ENCODE measurements at regions not wholly inside any gene's neighbourhood (a gene's known extent, or its start where the extent isn't known, plus 50 kb on each side); places are given as distances from the start of the nearest gene placed in this dataset.

- TF ChIP-seq CTCF (IDR thresholded peaks at IDR 0.05 in 2 of 3, conservative IDR thresholded peaks at IDR 0.05 in 1 of 3; ENCODE audit: control insufficient read depth in 2 of 3, extremely low read depth in 1 of 3, insufficient read depth in 1 of 3, low read depth in 3 of 3, low read length in 3 of 3): no peak
Measured at GRCh38 chr1:56374026-56374974, 205.1 kb downstream of the PLPP3 start (continued).

- no TSS peak for BruUV-seq (replicated peaks)
- SMC1A ChIA-PET (ENCODE audit: uncharacterized antibody, unreplicated experiment): interaction anchor here (0.8 to 3.9 kb wide), 9 partner anchors 9 to 116 kb away, joined by 3 to 22 read pairs (median 4); no protein-coding TSS in a partner anchor
- ATAC-seq: no peak
- Histone ChIP-seq H3K9ac (ENCODE audit: control insufficient read depth, insufficient read depth, low read length) (no peak overlapping the region), H3K27me3 (replicated peaks in 1 of 2; ENCODE audit: control insufficient read depth in 2 of 2, insufficient read depth in 2 of 2, low read length in 1 of 2) (no peaks in the 10 kb centered on the region), H3K79me2 (ENCODE audit: control insufficient read depth, insufficient read depth, low read length) (no peaks in the 10 kb centered on the region), H4K20me1 (ENCODE audit: control insufficient read depth, insufficient read depth) (no peaks in the 10 kb centered on the region), H3K36me3 (ENCODE audit: control insufficient read depth in 2 of 2, insufficient read depth in 2 of 2, low read length in 1 of 2) (no peaks in the 10 kb centered on the region), H3K27ac (ENCODE audit: control insufficient read depth, insufficient read depth) (no peak overlapping the region), H3K4me1 (ENCODE audit: control insufficient read depth, insufficient read depth, low read length) (no peaks in the 10 kb centered on the region), H3K9me3 (replicated peaks; ENCODE audit: control insufficient read depth, insufficient read depth, low read length) (no peaks in the 10 kb centered on the region), H3K4me3 (no peak overlapping the region), H2AFZ (ENCODE audit: control insufficient read depth, low read depth, low read length) (no peak overlapping the region), H3K4me2 (ENCODE audit: control insufficient read depth, insufficient read depth) (no peak overlapping the region)
- no peak for FAIRE-seq
- POLR2A ChIA-PET: interaction anchor here (1.0 to 1.3 kb wide), 3 partner anchors 7 to 10 kb away, joined by 3 read pairs; no protein-coding TSS in a partner anchor
- WGBS (ENCODE audit: insufficient coverage, insufficient replicate concordance, low lambda C conversion rate, missing lambda C conversion rate): 35% methylated on average over 6 of the region's 6 CpGs
- RAD21 ChIA-PET (ENCODE audit: unreplicated experiment): interaction anchor here (0.7 to 1.1 kb wide), 2 partner anchors 9 to 213 kb away, joined by 3 read pairs; no protein-coding TSS in a partner anchor
- CTCF ChIA-PET: interaction anchor here (1.8 to 3.1 kb wide), 2 partner anchors 9 to 16 kb away, joined by 6 to 9 read pairs; no protein-coding TSS in a partner anchor
- intact Hi-C loops (cut with micrococcal nuclease; ENCODE audit: unreplicated experiment) (no loop called here), in situ Hi-C loops (cut with MboI) (no loop called here)
- DNase-seq (ENCODE audit: low read depth, low spot score): no peak
- no peak for TF ChIP-seq POLR2AphosphoS5 (IDR thresholded peaks at IDR 0.05; ENCODE audit: low read length)
- no peak for TF ChIP-seq ATF3 (IDR thresholded peaks at IDR 0.05; ENCODE audit: borderline replicate concordance, extremely low read depth, low read depth, low read length)
- no peak for TF ChIP-seq E2F4 (IDR thresholded peaks at IDR 0.05; ENCODE audit: low read depth, low read length)
- no peak for TF ChIP-seq ASH2L (IDR thresholded peaks at IDR 0.05; ENCODE audit: borderline replicate concordance, low read depth)
- no peak for TF ChIP-seq ETV6 (conservative IDR thresholded peaks at IDR 0.05 in 1 of 2, IDR thresholded peaks at IDR 0.05 in 1 of 2; ENCODE audit: borderline replicate concordance in 1 of 2, low read depth in 1 of 2)
- TF ChIP-seq SMAD1 (IDR thresholded peaks at IDR 0.05; ENCODE audit: low read depth, partially characterized antibody): no peak
- no peak for TF ChIP-seq STAT3 (IDR thresholded peaks at IDR 0.05; ENCODE audit: low read depth, low read length)
- no peak for TF ChIP-seq HSF1 (IDR thresholded peaks at IDR 0.05; ENCODE audit: low read depth, low read length)
- no peak for TF ChIP-seq IKZF2 (IDR thresholded peaks at IDR 0.05)
Measured at GRCh38 chr1:56370513-56370912, 208.8 kb downstream of the PLPP3 start.
